MCF 10A (cell line): ENCODE measurements at regions not wholly inside any gene's neighbourhood (a gene's known extent, or its start where the extent isn't known, plus 50 kb on each side); places are given as distances from the start of the nearest gene placed in this dataset.

Source experiments
- BruUV-seq: library from RNA; stranded (reverse); fragments of 400-500 nt; replicated peaks from 2 replicates; lab custom pipeline; 2021; lab: Mats Ljungman, UMichigan
- CTCF ChIA-PET: fragments of 300-600 bp; sonication (Branson Sonifier 250); formaldehyde crosslinking; extraction: SDS; loops from one replicate; lab custom pipeline; 2021; ENCODE audit warnings: antibody characterized with exemption, inconsistent platforms; lab: Yijun Ruan, JAX
- POLR2A ChIA-PET: fragments of 300-600, 350-650 bp; sonication (Branson Sonifier 250); formaldehyde crosslinking; extraction: SDS; loops from one replicate; lab custom pipeline; 2020; ENCODE audit warnings: antibody characterized with exemption, inconsistent platforms; lab: Yijun Ruan, JAX
- DNase-seq: peaks from one replicate; pipeline ENCODE4 v3.0.0-alpha.2; 2018; ENCODE audit not compliant: unreplicated experiment
- H3K27ac Mint-ChIP-seq: one replicate; pipeline ENCODE4 v1.8.0; 2022; ENCODE audit warnings: mild to moderate bottlenecking, low read depth, mixed read lengths; ENCODE audit not compliant: unreplicated experiment
- H3K27me3 Mint-ChIP-seq: one replicate; pipeline ENCODE4 v1.8.0; 2022; ENCODE audit warnings: mixed read lengths; ENCODE audit not compliant: insufficient read depth, unreplicated experiment
- H3K36me3 Mint-ChIP-seq: one replicate; pipeline ENCODE4 v1.8.0; 2022; ENCODE audit warnings: mild to moderate bottlenecking, moderate library complexity, mixed read lengths; ENCODE audit not compliant: insufficient read depth, unreplicated experiment
- H3K4me1 Mint-ChIP-seq: one replicate; pipeline ENCODE4 v1.8.0; 2022; ENCODE audit warnings: mixed read lengths; ENCODE audit not compliant: insufficient read depth, unreplicated experiment
- H3K4me3 Mint-ChIP-seq: one replicate; pipeline ENCODE4 v1.8.0; 2022; ENCODE audit warnings: mild to moderate bottlenecking, moderate library complexity, mixed read lengths; ENCODE audit not compliant: unreplicated experiment
- H3K9me3 Mint-ChIP-seq: one replicate; pipeline ENCODE4 v1.8.0; 2022; ENCODE audit warnings: mixed read lengths; ENCODE audit not compliant: unreplicated experiment
- CTCF ChIP-seq: fragments of 200-600 bp; IDR thresholded peaks from one replicate; pipeline ENCODE4 v1.8.0; 2022; ENCODE audit warnings: antibody characterized with exemption, mild to moderate bottlenecking; ENCODE audit not compliant: unreplicated experiment
- intact Hi-C: fragments of 100-400 bp; cut with micrococcal nuclease; formaldehyde crosslinking; loops from 2 replicates; pipeline ENCODE4 v1.14.1; 2022

- intact Hi-C loops, result no loop called here
- no peak overlapping the region for H3K4me3 Mint-ChIP-seq
- TF ChIP-seq CTCF, result no peak
- no peaks in the 10 kb centered on the region for H3K27me3 Mint-ChIP-seq
- CTCF ChIA-PET, result interaction anchor here (1.1 kb wide), 1 partner anchor 1051 kb away, joined by 4 read pairs; no protein-coding TSS in a partner anchor
- H3K4me1 Mint-ChIP-seq, result no peaks in the 10 kb centered on the region
- no peaks in the 10 kb centered on the region for H3K36me3 Mint-ChIP-seq
- no TSS peak for BruUV-seq
- DNase-seq, result no peak
- no peak overlapping the region for H3K27ac Mint-ChIP-seq
- POLR2A ChIA-PET, result no interaction called here
- peaks cover 54% of the 10 kb centered on the region for H3K9me3 Mint-ChIP-seq
These were observed 234.3 kb downstream of the TEX29 start for GRCh38 chr13:111554539-111555267.

DNA sequence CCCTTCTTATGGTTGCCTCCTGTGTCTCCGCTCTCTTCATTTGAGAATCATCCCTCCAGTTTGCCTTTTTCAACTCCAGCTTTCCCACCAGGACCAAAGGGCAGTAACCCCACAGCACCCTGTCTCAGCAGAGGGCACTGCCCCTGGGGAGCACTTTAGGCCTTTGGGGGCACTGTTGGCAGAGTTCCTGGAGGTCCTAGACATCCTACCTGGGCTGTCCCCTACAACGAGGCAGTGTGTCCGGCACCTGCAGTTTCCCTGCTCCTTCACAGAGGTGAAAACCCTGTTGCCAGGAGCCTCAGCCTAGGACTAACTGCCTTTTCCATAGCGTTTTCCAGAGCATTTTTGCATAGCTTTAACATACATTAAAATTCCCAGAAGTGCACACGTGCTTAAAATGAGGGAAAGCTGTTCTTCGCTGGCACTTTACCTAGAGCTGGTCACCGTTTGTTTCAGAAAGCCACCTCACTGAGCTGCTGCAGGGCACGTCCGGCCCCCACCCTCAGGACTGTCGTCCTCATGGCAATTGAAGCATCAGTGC, 234.9 kb downstream of the TEX29 start:
- BruUV-seq, result no TSS peak
- Mint-ChIP-seq H3K27me3 (no peaks in the 10 kb centered on the region), H3K27ac (no peak overlapping the region), H3K4me3 (no peak overlapping the region), H3K4me1 (no peaks in the 10 kb centered on the region), H3K36me3 (no peaks in the 10 kb centered on the region), H3K9me3 (peaks cover 48% of the 10 kb centered on the region)
- intact Hi-C loops, result no loop called here
- CTCF ChIA-PET, result interaction anchor here (1.1 kb wide), 1 partner anchor 1050 kb away, joined by 4 read pairs; no protein-coding TSS in a partner anchor
- POLR2A ChIA-PET, result no interaction called here
- no peak for DNase-seq
- TF ChIP-seq CTCF, result no peak

DNA sequence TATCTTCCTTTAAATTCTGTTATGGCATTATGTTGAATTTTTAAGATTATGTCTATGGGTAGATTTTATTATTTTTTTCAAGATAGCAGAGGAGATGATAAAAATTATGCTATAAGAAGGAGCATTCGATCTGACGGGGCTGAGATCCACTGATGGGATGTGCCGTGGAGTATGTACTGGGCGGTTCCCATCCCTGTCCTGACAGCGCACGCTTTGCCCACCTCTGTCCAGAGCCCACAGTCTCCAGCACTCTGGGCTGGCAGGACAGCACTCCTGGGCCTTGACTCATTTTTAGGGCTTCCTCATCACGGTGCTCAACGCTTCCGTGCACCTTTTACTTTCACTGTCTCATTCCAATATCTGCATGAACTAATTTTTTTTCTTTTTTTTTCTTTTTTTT, 235.5 kb downstream of the TEX29 start:
- BruUV-seq, result no TSS peak
- H3K36me3 Mint-ChIP-seq, result no peaks in the 10 kb centered on the region
- no peaks in the 10 kb centered on the region for H3K27me3 Mint-ChIP-seq
- POLR2A ChIA-PET, result no interaction called here
- H3K4me3 Mint-ChIP-seq, result no peak overlapping the region
- TF ChIP-seq CTCF, result no peak
- intact Hi-C loops, result no loop called here
- H3K27ac Mint-ChIP-seq, result no peak overlapping the region
- CTCF ChIA-PET, result interaction anchor here (1.1 kb wide), 1 partner anchor 1050 kb away, joined by 4 read pairs; no protein-coding TSS in a partner anchor
- no peak for DNase-seq
- H3K4me1 Mint-ChIP-seq, result no peaks in the 10 kb centered on the region
- H3K9me3 Mint-ChIP-seq, result peaks cover 46% of the 10 kb centered on the region

GRCh38 chr13:111556496-111556895, 236.1 kb downstream of the TEX29 start:
- no peaks in the 10 kb centered on the region for H3K36me3 Mint-ChIP-seq
- DNase-seq, result no peak
- H3K27me3 Mint-ChIP-seq, result no peaks in the 10 kb centered on the region
- no peaks in the 10 kb centered on the region for H3K4me1 Mint-ChIP-seq
- POLR2A ChIA-PET, result interaction anchor here (0.7 kb wide), 1 partner anchor 289 kb away, joined by 3 read pairs; no protein-coding TSS in a partner anchor
- no TSS peak for BruUV-seq
- CTCF ChIA-PET, result no interaction called here
- no peak for TF ChIP-seq CTCF
- no peak overlapping the region for H3K27ac Mint-ChIP-seq
- intact Hi-C loops, result no loop called here
- peaks cover 52% of the 10 kb centered on the region for H3K9me3 Mint-ChIP-seq
- no peak overlapping the region for H3K4me3 Mint-ChIP-seq
